WTC11 (cell line): ENCODE measurements at regions not wholly inside any gene's neighbourhood (a gene's known extent, or its start where the extent isn't known, plus 50 kb on each side); places are given as distances from the start of the nearest gene placed in this dataset.

Experiments
- ATAC-seq: fragments of 200-7000 bp; cut with Tn5 transposase; 2 replicates; pipeline ENCODE4 v1.10.0; 2021; ENCODE audit warnings: mild to moderate bottlenecking, moderate library complexity
- CTCF ChIA-PET: fragments of 300-600 bp; sonication (Branson Sonifier 250); formaldehyde crosslinking; loops from one replicate; lab custom pipeline; 2021; ENCODE audit warnings: antibody characterized with exemption; lab: Charles Lee
- POLR2A ChIA-PET: fragments of 350-600 bp; sonication (Branson Sonifier 250); formaldehyde crosslinking; loops from one replicate; lab custom pipeline; 2021; ENCODE audit warnings: antibody characterized with exemption; lab: Charles Lee
- DNase-seq: peaks from one replicate; pipeline ENCODE4 v3.0.0; 2021; ENCODE audit warnings: low spot score
- H3K27ac Mint-ChIP-seq: 2 replicates; pipeline ENCODE4 v1.8.0; 2021; ENCODE audit warnings: mixed read lengths
- H3K27me3 Mint-ChIP-seq: 2 replicates; pipeline ENCODE4 v1.8.0; 2021; ENCODE audit warnings: low read depth, mild to moderate bottlenecking, moderate library complexity, mixed read lengths
- H3K36me3 Mint-ChIP-seq: 2 replicates; pipeline ENCODE4 v1.8.0; 2021; ENCODE audit warnings: mixed read lengths
- H3K4me1 Mint-ChIP-seq: 2 replicates; pipeline ENCODE4 v1.8.0; 2022; ENCODE audit warnings: mixed read lengths
- H3K4me3 Mint-ChIP-seq: 2 replicates; pipeline ENCODE4 v1.8.0; 2021; ENCODE audit warnings: mild to moderate bottlenecking, moderate library complexity, mixed read lengths
- H3K9me3 Mint-ChIP-seq: 2 replicates; pipeline ENCODE4 v1.8.0; 2021; ENCODE audit warnings: mixed read lengths
- CBFB ChIP-seq: sonication (generic); formaldehyde crosslinking; IDR thresholded peaks from 2 replicates; pipeline ENCODE4 v1.8.1; 2022; ENCODE audit warnings: mild to moderate bottlenecking, low read depth, missing genetic modification reagents
- CREB1 ChIP-seq: sonication (generic); formaldehyde crosslinking; IDR thresholded peaks from 2 replicates; pipeline ENCODE4 v1.8.0; 2023; ENCODE audit warnings: mild to moderate bottlenecking, missing genetic modification reagents
- ELF4 ChIP-seq: sonication (generic); formaldehyde crosslinking; IDR thresholded peaks from 2 replicates; pipeline ENCODE4 v1.8.1; 2022; ENCODE audit warnings: low read depth, mild to moderate bottlenecking, moderate library complexity, missing genetic modification reagents
- EMX1 ChIP-seq: fragments of 250-450 bp; sonication (Bioruptor Pico); IDR thresholded peaks from 2 replicates; pipeline ENCODE4 v1.8.0; 2021; ENCODE audit warnings: mild to moderate bottlenecking
- FOXK1 ChIP-seq: sonication (generic); formaldehyde crosslinking; IDR thresholded peaks from 2 replicates; pipeline ENCODE4 v1.8.0; 2022; ENCODE audit warnings: mild to moderate bottlenecking, moderate library complexity, missing genetic modification reagents
- MYBL2 ChIP-seq: sonication (generic); formaldehyde crosslinking; IDR thresholded peaks from 2 replicates; pipeline ENCODE4 v1.8.1; 2023; ENCODE audit warnings: mild to moderate bottlenecking, moderate library complexity, missing genetic modification reagents
- NFYB ChIP-seq: sonication (generic); formaldehyde crosslinking; conservative IDR thresholded peaks from 2 replicates; pipeline ENCODE4 v1.8.0; 2022; ENCODE audit warnings: low read depth, missing genetic modification reagents
- SOX15 ChIP-seq: fragments of 250-450 bp; sonication (Bioruptor Pico); IDR thresholded peaks from 2 replicates; pipeline ENCODE4 v1.9.0; 2021; ENCODE audit warnings: mild to moderate bottlenecking
- SP1 ChIP-seq: sonication (generic); formaldehyde crosslinking; conservative IDR thresholded peaks from 2 replicates; pipeline ENCODE4 v1.8.1; 2022; ENCODE audit warnings: missing genetic modification reagents
- TEAD1 ChIP-seq: sonication (generic); formaldehyde crosslinking; IDR thresholded peaks from 2 replicates; pipeline ENCODE4 v1.8.0; 2022; ENCODE audit warnings: mild to moderate bottlenecking, missing genetic modification reagents
- TF ChIP-seq, protein P1 (sequence below): sonication (generic); formaldehyde crosslinking; IDR thresholded peaks from 2 replicates; pipeline ENCODE4 v1.8.0; 2023; ENCODE audit warnings: missing genetic modification reagents, mild to moderate bottlenecking, borderline replicate concordance
- TF ChIP-seq, protein P2 (sequence below): sonication (generic); formaldehyde crosslinking; IDR thresholded peaks from 2 replicates; pipeline ENCODE4 v1.8.0; 2022; ENCODE audit warnings: missing genetic modification reagents
- TF ChIP-seq, protein P3 (sequence below): sonication (generic); formaldehyde crosslinking; IDR thresholded peaks from 2 replicates; pipeline ENCODE4 v1.8.0; 2022; ENCODE audit warnings: mild to moderate bottlenecking, missing genetic modification reagents
- TF ChIP-seq, protein P4 (sequence below): sonication (generic); formaldehyde crosslinking; IDR thresholded peaks from 2 replicates; pipeline ENCODE4 v1.8.0; 2023; ENCODE audit warnings: missing genetic modification reagents
- TF ChIP-seq, protein P5 (sequence below): sonication (generic); formaldehyde crosslinking; IDR thresholded peaks from 2 replicates; pipeline ENCODE4 v1.8.1; 2022; ENCODE audit warnings: low read depth, missing genetic modification reagents, borderline replicate concordance
- TF ChIP-seq, protein P6 (sequence below): sonication (generic); formaldehyde crosslinking; IDR thresholded peaks from 2 replicates; pipeline ENCODE4 v1.8.0; 2022; ENCODE audit warnings: mild to moderate bottlenecking, missing genetic modification reagents
- TF ChIP-seq, protein P7 (sequence below): sonication (generic); formaldehyde crosslinking; IDR thresholded peaks from 2 replicates; pipeline ENCODE4 v1.8.0; 2022; ENCODE audit warnings: mild to moderate bottlenecking, missing genetic modification reagents

DNA sequence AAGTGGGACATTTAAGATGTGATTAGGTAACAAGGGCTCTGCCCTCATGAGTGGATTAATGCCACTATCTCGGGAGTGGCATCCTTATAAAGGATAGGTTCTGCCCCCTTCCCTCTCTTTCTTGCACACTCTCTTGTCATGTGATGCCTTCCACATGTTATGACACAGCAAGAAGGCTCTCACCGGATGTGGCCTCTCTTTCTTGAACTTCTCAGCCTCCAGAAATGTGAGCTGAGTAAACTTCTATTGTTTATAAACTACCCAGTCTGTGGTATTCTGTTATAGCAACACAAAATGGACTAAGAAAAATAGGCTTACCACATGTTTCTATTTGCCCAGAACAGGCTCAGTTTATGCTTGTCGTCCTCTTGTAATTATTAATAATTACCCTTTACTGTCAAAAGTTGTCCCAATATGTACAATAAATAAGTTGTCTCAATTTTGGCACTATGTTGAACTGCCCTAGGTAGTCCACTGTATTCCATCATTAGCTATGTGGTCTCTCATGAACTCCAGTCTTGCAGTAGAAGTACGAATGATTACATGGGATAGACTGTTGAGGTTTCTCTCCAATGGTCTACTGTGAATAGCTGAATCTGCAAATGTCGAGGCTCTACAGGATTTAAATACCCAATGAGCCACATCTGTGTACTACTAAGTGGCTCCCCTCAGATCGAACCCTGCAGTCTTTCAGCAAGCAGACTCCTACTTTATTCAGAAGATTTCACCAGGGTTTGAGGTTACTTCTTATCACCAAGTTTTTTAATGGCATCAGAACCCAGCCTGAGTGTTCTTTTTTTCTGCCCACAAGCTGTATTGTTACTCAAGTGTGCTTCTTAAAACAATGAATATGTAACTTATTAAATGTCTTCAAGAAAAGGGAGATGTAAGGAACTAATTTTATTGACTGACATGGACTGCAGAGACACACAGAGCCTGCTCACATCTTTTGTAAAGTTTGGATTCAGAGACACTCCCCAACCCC, 102.0 kb upstream of the LEF1 start:
- ChIA-PET CTCF (no interaction called here), POLR2A (no interaction called here)
- Mint-ChIP-seq H3K36me3 (no peaks in the 10 kb centered on the region), H3K4me3 (no peak overlapping the region), H3K27ac (no peak overlapping the region), H3K27me3 (no peaks in the 10 kb centered on the region), H3K4me1 (0 out of 2 replicates have a peak, but pooled peaks cover 4% of the 10 kb centered on the region), H3K9me3 (no peaks in the 10 kb centered on the region; the same call in 1 of the 2 replicates)
- DNase-seq: no peak
- TF ChIP-seq CREB1 (CRISPR knock-in tag): no peak
- TF ChIP-seq, protein P1, sequence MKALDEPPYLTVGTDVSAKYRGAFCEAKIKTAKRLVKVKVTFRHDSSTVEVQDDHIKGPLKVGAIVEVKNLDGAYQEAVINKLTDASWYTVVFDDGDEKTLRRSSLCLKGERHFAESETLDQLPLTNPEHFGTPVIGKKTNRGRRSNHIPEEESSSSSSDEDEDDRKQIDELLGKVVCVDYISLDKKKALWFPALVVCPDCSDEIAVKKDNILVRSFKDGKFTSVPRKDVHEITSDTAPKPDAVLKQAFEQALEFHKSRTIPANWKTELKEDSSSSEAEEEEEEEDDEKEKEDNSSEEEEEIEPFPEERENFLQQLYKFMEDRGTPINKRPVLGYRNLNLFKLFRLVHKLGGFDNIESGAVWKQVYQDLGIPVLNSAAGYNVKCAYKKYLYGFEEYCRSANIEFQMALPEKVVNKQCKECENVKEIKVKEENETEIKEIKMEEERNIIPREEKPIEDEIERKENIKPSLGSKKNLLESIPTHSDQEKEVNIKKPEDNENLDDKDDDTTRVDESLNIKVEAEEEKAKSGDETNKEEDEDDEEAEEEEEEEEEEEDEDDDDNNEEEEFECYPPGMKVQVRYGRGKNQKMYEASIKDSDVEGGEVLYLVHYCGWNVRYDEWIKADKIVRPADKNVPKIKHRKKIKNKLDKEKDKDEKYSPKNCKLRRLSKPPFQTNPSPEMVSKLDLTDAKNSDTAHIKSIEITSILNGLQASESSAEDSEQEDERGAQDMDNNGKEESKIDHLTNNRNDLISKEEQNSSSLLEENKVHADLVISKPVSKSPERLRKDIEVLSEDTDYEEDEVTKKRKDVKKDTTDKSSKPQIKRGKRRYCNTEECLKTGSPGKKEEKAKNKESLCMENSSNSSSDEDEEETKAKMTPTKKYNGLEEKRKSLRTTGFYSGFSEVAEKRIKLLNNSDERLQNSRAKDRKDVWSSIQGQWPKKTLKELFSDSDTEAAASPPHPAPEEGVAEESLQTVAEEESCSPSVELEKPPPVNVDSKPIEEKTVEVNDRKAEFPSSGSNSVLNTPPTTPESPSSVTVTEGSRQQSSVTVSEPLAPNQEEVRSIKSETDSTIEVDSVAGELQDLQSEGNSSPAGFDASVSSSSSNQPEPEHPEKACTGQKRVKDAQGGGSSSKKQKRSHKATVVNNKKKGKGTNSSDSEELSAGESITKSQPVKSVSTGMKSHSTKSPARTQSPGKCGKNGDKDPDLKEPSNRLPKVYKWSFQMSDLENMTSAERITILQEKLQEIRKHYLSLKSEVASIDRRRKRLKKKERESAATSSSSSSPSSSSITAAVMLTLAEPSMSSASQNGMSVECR: no peak
- no peak for TF ChIP-seq ELF4 (CRISPR knock-in tag)
- TF ChIP-seq, protein P2, sequence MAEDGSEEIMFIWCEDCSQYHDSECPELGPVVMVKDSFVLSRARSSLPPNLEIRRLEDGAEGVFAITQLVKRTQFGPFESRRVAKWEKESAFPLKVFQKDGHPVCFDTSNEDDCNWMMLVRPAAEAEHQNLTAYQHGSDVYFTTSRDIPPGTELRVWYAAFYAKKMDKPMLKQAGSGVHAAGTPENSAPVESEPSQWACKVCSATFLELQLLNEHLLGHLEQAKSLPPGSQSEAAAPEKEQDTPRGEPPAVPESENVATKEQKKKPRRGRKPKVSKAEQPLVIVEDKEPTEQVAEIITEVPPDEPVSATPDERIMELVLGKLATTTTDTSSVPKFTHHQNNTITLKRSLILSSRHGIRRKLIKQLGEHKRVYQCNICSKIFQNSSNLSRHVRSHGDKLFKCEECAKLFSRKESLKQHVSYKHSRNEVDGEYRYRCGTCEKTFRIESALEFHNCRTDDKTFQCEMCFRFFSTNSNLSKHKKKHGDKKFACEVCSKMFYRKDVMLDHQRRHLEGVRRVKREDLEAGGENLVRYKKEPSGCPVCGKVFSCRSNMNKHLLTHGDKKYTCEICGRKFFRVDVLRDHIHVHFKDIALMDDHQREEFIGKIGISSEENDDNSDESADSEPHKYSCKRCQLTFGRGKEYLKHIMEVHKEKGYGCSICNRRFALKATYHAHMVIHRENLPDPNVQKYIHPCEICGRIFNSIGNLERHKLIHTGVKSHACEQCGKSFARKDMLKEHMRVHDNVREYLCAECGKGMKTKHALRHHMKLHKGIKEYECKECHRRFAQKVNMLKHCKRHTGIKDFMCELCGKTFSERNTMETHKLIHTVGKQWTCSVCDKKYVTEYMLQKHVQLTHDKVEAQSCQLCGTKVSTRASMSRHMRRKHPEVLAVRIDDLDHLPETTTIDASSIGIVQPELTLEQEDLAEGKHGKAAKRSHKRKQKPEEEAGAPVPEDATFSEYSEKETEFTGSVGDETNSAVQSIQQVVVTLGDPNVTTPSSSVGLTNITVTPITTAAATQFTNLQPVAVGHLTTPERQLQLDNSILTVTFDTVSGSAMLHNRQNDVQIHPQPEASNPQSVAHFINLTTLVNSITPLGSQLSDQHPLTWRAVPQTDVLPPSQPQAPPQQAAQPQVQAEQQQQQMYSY (CRISPR knock-in tag): no peak
- TF ChIP-seq, protein P3, sequence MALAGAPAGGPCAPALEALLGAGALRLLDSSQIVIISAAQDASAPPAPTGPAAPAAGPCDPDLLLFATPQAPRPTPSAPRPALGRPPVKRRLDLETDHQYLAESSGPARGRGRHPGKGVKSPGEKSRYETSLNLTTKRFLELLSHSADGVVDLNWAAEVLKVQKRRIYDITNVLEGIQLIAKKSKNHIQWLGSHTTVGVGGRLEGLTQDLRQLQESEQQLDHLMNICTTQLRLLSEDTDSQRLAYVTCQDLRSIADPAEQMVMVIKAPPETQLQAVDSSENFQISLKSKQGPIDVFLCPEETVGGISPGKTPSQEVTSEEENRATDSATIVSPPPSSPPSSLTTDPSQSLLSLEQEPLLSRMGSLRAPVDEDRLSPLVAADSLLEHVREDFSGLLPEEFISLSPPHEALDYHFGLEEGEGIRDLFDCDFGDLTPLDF (CRISPR knock-in tag): no peak
- TF ChIP-seq, protein P4, sequence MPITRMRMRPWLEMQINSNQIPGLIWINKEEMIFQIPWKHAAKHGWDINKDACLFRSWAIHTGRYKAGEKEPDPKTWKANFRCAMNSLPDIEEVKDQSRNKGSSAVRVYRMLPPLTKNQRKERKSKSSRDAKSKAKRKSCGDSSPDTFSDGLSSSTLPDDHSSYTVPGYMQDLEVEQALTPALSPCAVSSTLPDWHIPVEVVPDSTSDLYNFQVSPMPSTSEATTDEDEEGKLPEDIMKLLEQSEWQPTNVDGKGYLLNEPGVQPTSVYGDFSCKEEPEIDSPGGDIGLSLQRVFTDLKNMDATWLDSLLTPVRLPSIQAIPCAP: no peak
- TF ChIP-seq MYBL2 (CRISPR knock-in tag): no peak
- no peak for ATAC-seq

DNA sequence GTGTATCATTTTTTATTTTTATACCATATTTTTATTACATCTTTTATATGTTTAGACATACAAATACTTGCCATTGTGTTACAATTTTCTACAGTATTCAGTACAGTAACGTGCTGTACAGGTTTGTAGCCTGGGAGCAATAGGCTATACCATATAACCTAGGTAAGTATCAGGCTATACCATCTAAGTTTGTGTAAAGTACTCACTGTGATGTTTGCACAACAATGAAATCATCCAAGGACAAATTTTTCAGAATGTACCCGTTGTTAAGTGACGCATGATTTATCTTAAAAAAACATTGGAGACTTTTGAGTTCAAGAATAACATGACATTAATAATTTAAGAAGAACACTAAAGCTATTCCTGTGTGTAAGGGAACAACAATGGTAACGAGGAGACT, 96.0 kb upstream of the LEF1 start:
- POLR2A ChIA-PET: no interaction called here
- no peaks in the 10 kb centered on the region; the same call in 1 of the 2 replicates for H3K9me3 Mint-ChIP-seq
- no peak overlapping the region for H3K27ac Mint-ChIP-seq
- peaks cover 11% of the 10 kb centered on the region for H3K4me1 Mint-ChIP-seq
- DNase-seq (no peak), ATAC-seq (no peak)
- H3K27me3 Mint-ChIP-seq: no peaks in the 10 kb centered on the region
- H3K36me3 Mint-ChIP-seq: no peaks in the 10 kb centered on the region
- no peak overlapping the region for H3K4me3 Mint-ChIP-seq
- CTCF ChIA-PET: no interaction called here
- TF ChIP-seq, protein P2 (CRISPR knock-in tag): no peak
- no peak for TF ChIP-seq NFYB (CRISPR knock-in tag)
- no peak for TF ChIP-seq CBFB
- TF ChIP-seq, protein P5, sequence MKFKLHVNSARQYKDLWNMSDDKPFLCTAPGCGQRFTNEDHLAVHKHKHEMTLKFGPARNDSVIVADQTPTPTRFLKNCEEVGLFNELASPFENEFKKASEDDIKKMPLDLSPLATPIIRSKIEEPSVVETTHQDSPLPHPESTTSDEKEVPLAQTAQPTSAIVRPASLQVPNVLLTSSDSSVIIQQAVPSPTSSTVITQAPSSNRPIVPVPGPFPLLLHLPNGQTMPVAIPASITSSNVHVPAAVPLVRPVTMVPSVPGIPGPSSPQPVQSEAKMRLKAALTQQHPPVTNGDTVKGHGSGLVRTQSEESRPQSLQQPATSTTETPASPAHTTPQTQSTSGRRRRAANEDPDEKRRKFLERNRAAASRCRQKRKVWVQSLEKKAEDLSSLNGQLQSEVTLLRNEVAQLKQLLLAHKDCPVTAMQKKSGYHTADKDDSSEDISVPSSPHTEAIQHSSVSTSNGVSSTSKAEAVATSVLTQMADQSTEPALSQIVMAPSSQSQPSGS (CRISPR knock-in tag): no peak
- TF ChIP-seq FOXK1 (CRISPR knock-in tag): no peak
- no peak for TF ChIP-seq SOX15 (CRISPR knock-in tag)
- TF ChIP-seq, protein P6, sequence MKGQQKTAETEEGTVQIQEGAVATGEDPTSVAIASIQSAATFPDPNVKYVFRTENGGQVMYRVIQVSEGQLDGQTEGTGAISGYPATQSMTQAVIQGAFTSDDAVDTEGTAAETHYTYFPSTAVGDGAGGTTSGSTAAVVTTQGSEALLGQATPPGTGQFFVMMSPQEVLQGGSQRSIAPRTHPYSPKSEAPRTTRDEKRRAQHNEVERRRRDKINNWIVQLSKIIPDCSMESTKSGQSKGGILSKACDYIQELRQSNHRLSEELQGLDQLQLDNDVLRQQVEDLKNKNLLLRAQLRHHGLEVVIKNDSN (CRISPR knock-in tag): no peak
- no peak for TF ChIP-seq SP1 (CRISPR knock-in tag)
- TF ChIP-seq EMX1: no peak
- TF ChIP-seq, protein P7, sequence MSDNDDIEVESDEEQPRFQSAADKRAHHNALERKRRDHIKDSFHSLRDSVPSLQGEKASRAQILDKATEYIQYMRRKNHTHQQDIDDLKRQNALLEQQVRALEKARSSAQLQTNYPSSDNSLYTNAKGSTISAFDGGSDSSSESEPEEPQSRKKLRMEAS (CRISPR knock-in tag): no peak
- no peak for TF ChIP-seq TEAD1 (CRISPR knock-in tag)
